ENCODE measurements at regions not wholly inside any gene's neighbourhood (a gene's known extent, or its start where the extent isn't known, plus 50 kb on each side); places are given as distances from the start of the nearest gene placed in this dataset.

DNA sequence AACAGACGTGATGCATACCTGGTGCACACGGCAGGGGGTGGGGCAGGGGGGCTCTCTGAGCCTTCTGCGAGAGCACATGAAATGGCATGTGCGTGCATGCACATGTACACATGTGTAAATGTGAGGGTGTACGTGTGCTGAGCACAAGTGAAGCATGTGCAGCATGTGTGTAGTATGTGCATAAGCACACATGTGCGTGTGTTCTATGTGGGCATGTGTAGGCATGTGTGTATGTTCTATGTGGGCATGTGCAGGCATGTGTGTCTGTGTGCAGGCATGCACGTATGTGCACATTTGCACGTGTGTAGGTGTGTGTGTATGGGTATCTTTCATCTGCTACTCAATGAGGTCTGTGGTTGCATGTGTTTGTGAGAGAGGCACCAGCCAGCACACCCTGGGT is 371.2 kb downstream of the CTTN start:
- TF ChIP-seq SP1 (IDR thresholded peaks at IDR 0.05; ENCODE audit: low read depth): no peak
- TF ChIP-seq EZH2 (IDR thresholded peaks at IDR 0.05): no peak
- TF ChIP-seq, protein P1, sequence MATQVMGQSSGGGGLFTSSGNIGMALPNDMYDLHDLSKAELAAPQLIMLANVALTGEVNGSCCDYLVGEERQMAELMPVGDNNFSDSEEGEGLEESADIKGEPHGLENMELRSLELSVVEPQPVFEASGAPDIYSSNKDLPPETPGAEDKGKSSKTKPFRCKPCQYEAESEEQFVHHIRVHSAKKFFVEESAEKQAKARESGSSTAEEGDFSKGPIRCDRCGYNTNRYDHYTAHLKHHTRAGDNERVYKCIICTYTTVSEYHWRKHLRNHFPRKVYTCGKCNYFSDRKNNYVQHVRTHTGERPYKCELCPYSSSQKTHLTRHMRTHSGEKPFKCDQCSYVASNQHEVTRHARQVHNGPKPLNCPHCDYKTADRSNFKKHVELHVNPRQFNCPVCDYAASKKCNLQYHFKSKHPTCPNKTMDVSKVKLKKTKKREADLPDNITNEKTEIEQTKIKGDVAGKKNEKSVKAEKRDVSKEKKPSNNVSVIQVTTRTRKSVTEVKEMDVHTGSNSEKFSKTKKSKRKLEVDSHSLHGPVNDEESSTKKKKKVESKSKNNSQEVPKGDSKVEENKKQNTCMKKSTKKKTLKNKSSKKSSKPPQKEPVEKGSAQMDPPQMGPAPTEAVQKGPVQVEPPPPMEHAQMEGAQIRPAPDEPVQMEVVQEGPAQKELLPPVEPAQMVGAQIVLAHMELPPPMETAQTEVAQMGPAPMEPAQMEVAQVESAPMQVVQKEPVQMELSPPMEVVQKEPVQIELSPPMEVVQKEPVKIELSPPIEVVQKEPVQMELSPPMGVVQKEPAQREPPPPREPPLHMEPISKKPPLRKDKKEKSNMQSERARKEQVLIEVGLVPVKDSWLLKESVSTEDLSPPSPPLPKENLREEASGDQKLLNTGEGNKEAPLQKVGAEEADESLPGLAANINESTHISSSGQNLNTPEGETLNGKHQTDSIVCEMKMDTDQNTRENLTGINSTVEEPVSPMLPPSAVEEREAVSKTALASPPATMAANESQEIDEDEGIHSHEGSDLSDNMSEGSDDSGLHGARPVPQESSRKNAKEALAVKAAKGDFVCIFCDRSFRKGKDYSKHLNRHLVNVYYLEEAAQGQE (IDR thresholded peaks at IDR 0.05; ENCODE audit: low read depth): no peak
- TF ChIP-seq, protein P2, sequence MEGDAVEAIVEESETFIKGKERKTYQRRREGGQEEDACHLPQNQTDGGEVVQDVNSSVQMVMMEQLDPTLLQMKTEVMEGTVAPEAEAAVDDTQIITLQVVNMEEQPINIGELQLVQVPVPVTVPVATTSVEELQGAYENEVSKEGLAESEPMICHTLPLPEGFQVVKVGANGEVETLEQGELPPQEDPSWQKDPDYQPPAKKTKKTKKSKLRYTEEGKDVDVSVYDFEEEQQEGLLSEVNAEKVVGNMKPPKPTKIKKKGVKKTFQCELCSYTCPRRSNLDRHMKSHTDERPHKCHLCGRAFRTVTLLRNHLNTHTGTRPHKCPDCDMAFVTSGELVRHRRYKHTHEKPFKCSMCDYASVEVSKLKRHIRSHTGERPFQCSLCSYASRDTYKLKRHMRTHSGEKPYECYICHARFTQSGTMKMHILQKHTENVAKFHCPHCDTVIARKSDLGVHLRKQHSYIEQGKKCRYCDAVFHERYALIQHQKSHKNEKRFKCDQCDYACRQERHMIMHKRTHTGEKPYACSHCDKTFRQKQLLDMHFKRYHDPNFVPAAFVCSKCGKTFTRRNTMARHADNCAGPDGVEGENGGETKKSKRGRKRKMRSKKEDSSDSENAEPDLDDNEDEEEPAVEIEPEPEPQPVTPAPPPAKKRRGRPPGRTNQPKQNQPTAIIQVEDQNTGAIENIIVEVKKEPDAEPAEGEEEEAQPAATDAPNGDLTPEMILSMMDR (IDR thresholded peaks at IDR 0.05 in 2 of 3, conservative IDR thresholded peaks at IDR 0.05 in 1 of 3; ENCODE audit: borderline replicate concordance in 1 of 3, insufficient read depth in 1 of 3, low read depth in 2 of 3, low read length in 2 of 3): no peak
- no peak for TF ChIP-seq POLR2A (IDR thresholded peaks at IDR 0.05; ENCODE audit: borderline replicate concordance, extremely low read depth, insufficient read depth, insufficient read length)
- TF ChIP-seq, protein P3, sequence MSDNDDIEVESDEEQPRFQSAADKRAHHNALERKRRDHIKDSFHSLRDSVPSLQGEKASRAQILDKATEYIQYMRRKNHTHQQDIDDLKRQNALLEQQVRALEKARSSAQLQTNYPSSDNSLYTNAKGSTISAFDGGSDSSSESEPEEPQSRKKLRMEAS (IDR thresholded peaks at IDR 0.05): no peak
- TF ChIP-seq JUND (IDR thresholded peaks at IDR 0.05): no peak
- TF ChIP-seq EZH2phosphoT487 (IDR thresholded peaks at IDR 0.05; ENCODE audit: borderline replicate concordance): no peak
- no peak for TF ChIP-seq RAD21 (IDR thresholded peaks at IDR 0.05; ENCODE audit: low read depth)
- no peak for TF ChIP-seq YY1 (IDR thresholded peaks at IDR 0.05; ENCODE audit: extremely low read depth, insufficient replicate concordance, low read depth, low read length)
- no peak for TF ChIP-seq FOSL1 (IDR thresholded peaks at IDR 0.05; ENCODE audit: low read depth)
